Caco-2 (cell line): ENCODE measurements at regions not wholly inside any gene's neighbourhood (a gene's known extent, or its start where the extent isn't known, plus 50 kb on each side); places are given as distances from the start of the nearest gene placed in this dataset.

ENCODE experiments used
- BruUV-seq: library from RNA; stranded (reverse); fragments of 400-500 nt; replicated peaks from 2 replicates; lab custom pipeline; 2021; lab: Mats Ljungman, UMichigan
- CTCF ChIA-PET: fragments of 300-600 bp; sonication (Branson Sonifier 250); formaldehyde crosslinking; loops from one replicate; lab custom pipeline; 2022; ENCODE audit warnings: antibody characterized with exemption; lab: Charles Lee
- POLR2A ChIA-PET: fragments of 300-600 bp; sonication (Branson Sonifier 250); formaldehyde crosslinking; loops from one replicate; lab custom pipeline; 2022; ENCODE audit warnings: antibody characterized with exemption; lab: Charles Lee
- DNase-seq, 2 experiments: peaks; one replicate each; pipeline versions ENCODE4 v3.0.0 to v3.0.0-alpha.2; 2020 to 2022
- H3K27me3 ChIP-seq: replicated peaks from 2 replicates; pipeline ENCODE4 v1.6.0; 2011; ENCODE audit warnings: low read length; ENCODE audit not compliant: control insufficient read depth, insufficient read depth
- H3K36me3 ChIP-seq: 2 replicates; pipeline ENCODE4 v1.5.1; 2011; ENCODE audit warnings: low read length; ENCODE audit not compliant: control insufficient read depth, insufficient read depth
- H3K4me1 ChIP-seq: fragments of 250-450 bp; sonication (Bioruptor Pico); 2 replicates; pipeline ENCODE4 v1.5.1; 2020; ENCODE audit warnings: mild to moderate bottlenecking
- H3K4me3 ChIP-seq: 2 replicates; pipeline ENCODE4 v1.5.1; 2011; ENCODE audit warnings: low read depth, mild to moderate bottlenecking, control low read depth, low read length
- H3K9me3 ChIP-seq: fragments of 250-450 bp; sonication (Bioruptor Pico); 2 replicates; pipeline ENCODE4 v1.5.1; 2020; ENCODE audit warnings: mild to moderate bottlenecking, moderate library complexity
- H3K27ac Mint-ChIP-seq: one replicate; pipeline ENCODE4 v1.8.0; 2022; ENCODE audit warnings: mixed read lengths; ENCODE audit not compliant: unreplicated experiment
- H3K27me3 Mint-ChIP-seq: one replicate; pipeline ENCODE4 v1.8.0; 2022; ENCODE audit warnings: mixed read lengths; ENCODE audit not compliant: insufficient read depth, unreplicated experiment
- H3K36me3 Mint-ChIP-seq: one replicate; pipeline ENCODE4 v1.8.0; 2022; ENCODE audit warnings: mild to moderate bottlenecking, mixed read lengths; ENCODE audit not compliant: insufficient read depth, unreplicated experiment
- H3K4me1 Mint-ChIP-seq: one replicate; pipeline ENCODE4 v1.8.0; 2022; ENCODE audit warnings: low read depth, mixed read lengths; ENCODE audit not compliant: unreplicated experiment
- H3K4me3 Mint-ChIP-seq: one replicate; pipeline ENCODE4 v1.8.0; 2022; ENCODE audit warnings: mild to moderate bottlenecking, moderate library complexity, mixed read lengths; ENCODE audit not compliant: unreplicated experiment
- H3K9me3 Mint-ChIP-seq: one replicate; pipeline ENCODE4 v1.8.0; 2022; ENCODE audit warnings: mixed read lengths; ENCODE audit not compliant: unreplicated experiment
- CTCF ChIP-seq, 2 experiments: fragments of 200-600 bp in 1 of 2; IDR thresholded peaks; 1 replicate in 1 of 2; 2 replicates in 1 of 2; pipeline versions ENCODE4 v1.5.1 to v1.8.0; 2011 to 2022; ENCODE audit warnings: antibody characterized with exemption in 1 of 2, control low read depth in 1 of 2, inconsistent platforms in 1 of 2, low read depth in 1 of 2, low read length in 1 of 2, mild to moderate bottlenecking in 1 of 2, moderate library complexity in 1 of 2; ENCODE audit not compliant: insufficient read depth in 1 of 2, severe bottlenecking in 1 of 2, unreplicated experiment in 1 of 2
- intact Hi-C: fragments of 100-400 bp; cut with micrococcal nuclease; formaldehyde crosslinking; loops from one replicate; pipeline ENCODE4 v1.10.0; 2022; ENCODE audit not compliant: unreplicated experiment

GRCh38 chr2:5895284-5895683 is 203.1 kb downstream of the SOX11 start:
- Mint-ChIP-seq H3K4me1 (no peaks in the 10 kb centered on the region), H3K4me3 (no peak overlapping the region), H3K27me3 (no peaks in the 10 kb centered on the region), H3K27ac (no peak overlapping the region), H3K9me3 (peaks cover 25% of the 10 kb centered on the region), H3K36me3 (no peaks in the 10 kb centered on the region)
- no peak for DNase-seq
- H3K36me3 ChIP-seq = no peaks in the 10 kb centered on the region
- intact Hi-C loops = no loop called here
- no peak for TF ChIP-seq CTCF (IDR thresholded peaks at IDR 0.05; ENCODE audit: insufficient read depth in 1 of 2, low read depth in 1 of 2, low read length in 1 of 2, severe bottlenecking in 1 of 2, unreplicated experiment in 1 of 2)
- H3K27me3 ChIP-seq = no peaks in the 10 kb centered on the region
- H3K4me1 ChIP-seq = no peaks in the 10 kb centered on the region
- no peak overlapping the region for H3K4me3 ChIP-seq
- H3K9me3 ChIP-seq = no peaks in the 10 kb centered on the region
- BruUV-seq = no TSS peak
- ChIA-PET POLR2A (no interaction called here), CTCF (no interaction called here)

GRCh38 chr2:5897249-5897648 is 205.1 kb downstream of the SOX11 start:
- ChIA-PET POLR2A (no interaction called here), CTCF (no interaction called here)
- BruUV-seq = no TSS peak

GRCh38 chr2:5898667-5899066 is 206.5 kb downstream of the SOX11 start:
- H3K4me1 ChIP-seq = no peaks in the 10 kb centered on the region
- Mint-ChIP-seq H3K36me3 (no peaks in the 10 kb centered on the region), H3K4me1 (no peaks in the 10 kb centered on the region), H3K4me3 (no peak overlapping the region), H3K9me3 (peaks cover 15% of the 10 kb centered on the region), H3K27me3 (no peaks in the 10 kb centered on the region), H3K27ac (no peak overlapping the region)
- ChIA-PET CTCF (no interaction called here), POLR2A (no interaction called here)
- no peak for DNase-seq
- H3K4me3 ChIP-seq = no peak overlapping the region
- BruUV-seq = no TSS peak
- no peak for TF ChIP-seq CTCF (IDR thresholded peaks at IDR 0.05; ENCODE audit: insufficient read depth in 1 of 2, low read depth in 1 of 2, low read length in 1 of 2, severe bottlenecking in 1 of 2, unreplicated experiment in 1 of 2)
- H3K36me3 ChIP-seq = no peaks in the 10 kb centered on the region
- H3K27me3 ChIP-seq = no peaks in the 10 kb centered on the region
- intact Hi-C loops = no loop called here
- no peaks in the 10 kb centered on the region for H3K9me3 ChIP-seq

More at GRCh38 chr2:5897249-5897648, 205.1 kb downstream of the SOX11 start:
- Mint-ChIP-seq H3K4me1 (no peaks in the 10 kb centered on the region), H3K4me3 (no peak overlapping the region), H3K9me3 (peaks cover 25% of the 10 kb centered on the region), H3K27me3 (no peaks in the 10 kb centered on the region), H3K36me3 (no peaks in the 10 kb centered on the region), H3K27ac (no peak overlapping the region)
- Histone ChIP-seq H3K36me3 (no peaks in the 10 kb centered on the region), H3K27me3 (no peaks in the 10 kb centered on the region), H3K9me3 (no peaks in the 10 kb centered on the region), H3K4me1 (no peaks in the 10 kb centered on the region), H3K4me3 (no peak overlapping the region)
- TF ChIP-seq CTCF (IDR thresholded peaks at IDR 0.05; ENCODE audit: insufficient read depth in 1 of 2, low read depth in 1 of 2, low read length in 1 of 2, severe bottlenecking in 1 of 2, unreplicated experiment in 1 of 2) = no peak
- intact Hi-C loops = no loop called here
- DNase-seq = no peak
